ENCODE measurements at regions not wholly inside any gene's neighbourhood (a gene's known extent, or its start where the extent isn't known, plus 50 kb on each side); places are given as distances from the start of the nearest gene placed in this dataset.

- no peaks in the 10 kb centered on the region for H3K9me3 ChIP-seq (ENCODE audit: insufficient read depth, low read depth, low read length)
- H3K4me2 ChIP-seq (ENCODE audit: low read length) = no peak overlapping the region
- no peak overlapping the region for H3K9ac ChIP-seq (ENCODE audit: low read length)
- FAIRE-seq (no peak), DNase-seq (ENCODE audit: low read depth) (no peak)
- Mint-ChIP-seq H3K27ac (ENCODE audit: unreplicated experiment) (no peak overlapping the region), H3K27me3 (ENCODE audit: low read depth, unreplicated experiment) (no peaks in the 10 kb centered on the region), H3K4me1 (ENCODE audit: low read depth, unreplicated experiment) (peaks cover 6% of the 10 kb centered on the region), H3K4me3 (ENCODE audit: unreplicated experiment) (no peak overlapping the region), H3K36me3 (ENCODE audit: low read depth, unreplicated experiment) (no peaks in the 10 kb centered on the region), H3K9me3 (ENCODE audit: unreplicated experiment) (no peaks in the 10 kb centered on the region)
- H3K79me2 ChIP-seq (ENCODE audit: insufficient read depth, low read length) = no peaks in the 10 kb centered on the region
- no peaks in the 10 kb centered on the region for H3K4me1 ChIP-seq (ENCODE audit: insufficient read depth, low read length)
- H3K4me3 ChIP-seq (ENCODE audit: insufficient read depth, low read depth, low read length) = no peak overlapping the region
- no peaks in the 10 kb centered on the region for H3K27me3 ChIP-seq (ENCODE audit: insufficient read depth, low read length)
- no peak overlapping the region for H2AFZ ChIP-seq (ENCODE audit: low read depth, low read length)
- TF ChIP-seq, protein P1, sequence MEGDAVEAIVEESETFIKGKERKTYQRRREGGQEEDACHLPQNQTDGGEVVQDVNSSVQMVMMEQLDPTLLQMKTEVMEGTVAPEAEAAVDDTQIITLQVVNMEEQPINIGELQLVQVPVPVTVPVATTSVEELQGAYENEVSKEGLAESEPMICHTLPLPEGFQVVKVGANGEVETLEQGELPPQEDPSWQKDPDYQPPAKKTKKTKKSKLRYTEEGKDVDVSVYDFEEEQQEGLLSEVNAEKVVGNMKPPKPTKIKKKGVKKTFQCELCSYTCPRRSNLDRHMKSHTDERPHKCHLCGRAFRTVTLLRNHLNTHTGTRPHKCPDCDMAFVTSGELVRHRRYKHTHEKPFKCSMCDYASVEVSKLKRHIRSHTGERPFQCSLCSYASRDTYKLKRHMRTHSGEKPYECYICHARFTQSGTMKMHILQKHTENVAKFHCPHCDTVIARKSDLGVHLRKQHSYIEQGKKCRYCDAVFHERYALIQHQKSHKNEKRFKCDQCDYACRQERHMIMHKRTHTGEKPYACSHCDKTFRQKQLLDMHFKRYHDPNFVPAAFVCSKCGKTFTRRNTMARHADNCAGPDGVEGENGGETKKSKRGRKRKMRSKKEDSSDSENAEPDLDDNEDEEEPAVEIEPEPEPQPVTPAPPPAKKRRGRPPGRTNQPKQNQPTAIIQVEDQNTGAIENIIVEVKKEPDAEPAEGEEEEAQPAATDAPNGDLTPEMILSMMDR (IDR thresholded peaks at IDR 0.05; ENCODE audit: insufficient read depth, low read depth, low read length) = no peak
- TF ChIP-seq EZH2 (IDR thresholded peaks at IDR 0.05; ENCODE audit: insufficient read depth, low read length) = no peak
- H3K36me3 ChIP-seq (ENCODE audit: insufficient read depth, low read length) = no peaks in the 10 kb centered on the region
- H4K20me1 ChIP-seq (ENCODE audit: insufficient read depth, low read length) = no peaks in the 10 kb centered on the region
- no peak overlapping the region for H3K27ac ChIP-seq (ENCODE audit: low read depth, low read length)
Measured at GRCh38 chr3:193118907-193119306, 122.1 kb upstream of the PLAAT1 start.

DNA sequence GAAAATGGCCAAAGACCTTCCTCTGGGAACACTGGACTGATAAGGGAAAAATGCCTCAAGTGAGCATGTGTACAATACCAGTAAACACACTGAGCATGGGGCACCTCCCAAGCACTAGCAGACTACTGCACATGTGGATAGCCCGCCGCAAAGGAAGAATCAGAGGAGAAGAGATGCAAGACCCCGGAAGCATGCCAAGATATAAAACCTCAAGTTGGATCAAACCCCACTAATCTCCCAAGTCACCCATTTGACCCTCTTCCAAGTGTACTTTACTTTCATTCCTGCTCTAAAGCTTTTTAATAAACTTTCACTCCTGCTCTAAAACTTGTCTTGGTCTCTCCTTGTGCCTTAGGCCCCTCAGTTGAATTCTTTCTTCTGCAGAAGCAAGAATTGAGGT, 121.1 kb upstream of the PLAAT1 start:
- H3K27ac Mint-ChIP-seq (ENCODE audit: unreplicated experiment) = no peak overlapping the region
- no peak overlapping the region for H2AFZ ChIP-seq (ENCODE audit: low read depth, low read length)
- no peaks in the 10 kb centered on the region for H3K4me1 ChIP-seq (ENCODE audit: insufficient read depth, low read length)
- H3K36me3 Mint-ChIP-seq (ENCODE audit: low read depth, unreplicated experiment) = no peaks in the 10 kb centered on the region
- H3K27me3 ChIP-seq (ENCODE audit: insufficient read depth, low read length) = no peaks in the 10 kb centered on the region
- H3K9me3 Mint-ChIP-seq (ENCODE audit: unreplicated experiment) = no peaks in the 10 kb centered on the region
- H3K9ac ChIP-seq (ENCODE audit: low read length) = no peak overlapping the region
- H4K20me1 ChIP-seq (ENCODE audit: insufficient read depth, low read length) = no peaks in the 10 kb centered on the region
- no peaks in the 10 kb centered on the region for H3K36me3 ChIP-seq (ENCODE audit: insufficient read depth, low read length)
- TF ChIP-seq, protein P1 (IDR thresholded peaks at IDR 0.05; ENCODE audit: insufficient read depth, low read depth, low read length) = no peak
- TF ChIP-seq EZH2 (IDR thresholded peaks at IDR 0.05; ENCODE audit: insufficient read depth, low read length) = no peak
- peaks cover 8% of the 10 kb centered on the region for H3K27me3 Mint-ChIP-seq (ENCODE audit: low read depth, unreplicated experiment)
- H3K4me3 ChIP-seq (ENCODE audit: insufficient read depth, low read depth, low read length) = no peak overlapping the region
- H3K4me2 ChIP-seq (ENCODE audit: low read length) = no peak overlapping the region
- no peaks in the 10 kb centered on the region for H3K79me2 ChIP-seq (ENCODE audit: insufficient read depth, low read length)
- H3K27ac ChIP-seq (ENCODE audit: low read depth, low read length) = no peak overlapping the region
- no peak for FAIRE-seq
- H3K4me1 Mint-ChIP-seq (ENCODE audit: low read depth, unreplicated experiment) = no peaks in the 10 kb centered on the region
- no peak overlapping the region for H3K4me3 Mint-ChIP-seq (ENCODE audit: unreplicated experiment)
- DNase-seq (ENCODE audit: low read depth) = no peak
- no peaks in the 10 kb centered on the region for H3K9me3 ChIP-seq (ENCODE audit: insufficient read depth, low read depth, low read length)

- no peaks in the 10 kb centered on the region for H4K20me1 ChIP-seq (ENCODE audit: insufficient read depth, low read length)
- TF ChIP-seq, protein P1 (IDR thresholded peaks at IDR 0.05; ENCODE audit: insufficient read depth, low read depth, low read length) = no peak
- TF ChIP-seq EZH2 (IDR thresholded peaks at IDR 0.05; ENCODE audit: insufficient read depth, low read length) = no peak
- H3K27ac ChIP-seq (ENCODE audit: low read depth, low read length) = no peak overlapping the region
- H3K9ac ChIP-seq (ENCODE audit: low read length) = no peak overlapping the region
- H3K4me1 ChIP-seq (ENCODE audit: insufficient read depth, low read length) = no peaks in the 10 kb centered on the region
- Mint-ChIP-seq H3K36me3 (ENCODE audit: low read depth, unreplicated experiment) (no peaks in the 10 kb centered on the region), H3K4me1 (ENCODE audit: low read depth, unreplicated experiment) (no peaks in the 10 kb centered on the region), H3K4me3 (ENCODE audit: unreplicated experiment) (no peak overlapping the region), H3K9me3 (ENCODE audit: unreplicated experiment) (no peaks in the 10 kb centered on the region), H3K27ac (ENCODE audit: unreplicated experiment) (no peak overlapping the region), H3K27me3 (ENCODE audit: low read depth, unreplicated experiment) (peaks cover 9% of the 10 kb centered on the region)
- H3K4me2 ChIP-seq (ENCODE audit: low read length) = no peak overlapping the region
- no peaks in the 10 kb centered on the region for H3K36me3 ChIP-seq (ENCODE audit: insufficient read depth, low read length)
- H3K27me3 ChIP-seq (ENCODE audit: insufficient read depth, low read length) = no peaks in the 10 kb centered on the region
- H2AFZ ChIP-seq (ENCODE audit: low read depth, low read length) = no peak overlapping the region
- DNase-seq (ENCODE audit: low read depth) (no peak), FAIRE-seq (no peak)
- H3K9me3 ChIP-seq (ENCODE audit: insufficient read depth, low read depth, low read length) = no peaks in the 10 kb centered on the region
- no peaks in the 10 kb centered on the region for H3K79me2 ChIP-seq (ENCODE audit: insufficient read depth, low read length)
- H3K4me3 ChIP-seq (ENCODE audit: insufficient read depth, low read depth, low read length) = no peak overlapping the region
Measured at GRCh38 chr3:193124861-193125260, 116.2 kb upstream of the PLAAT1 start.

Measured in astrocyte (in vitro differentiated cells and primary cell).